Upper lobe of right lung (tissue), 1 donor: ENCODE measurements at regions not wholly inside any gene's neighbourhood (a gene's known extent, or its start where the extent isn't known, plus 50 kb on each side); places are given as distances from the start of the nearest gene placed in this dataset.

Source experiments
- ATAC-seq: fragments of 200-7000 bp; cut with Tn5 transposase; one replicate; pipeline ENCODE4 v1.9.1; 2020; ENCODE audit warnings: mild to moderate bottlenecking, moderate library complexity
- DNase-seq: peaks from one replicate; pipeline ENCODE4 v3.0.0-alpha.2; 2020
- H3K27ac ChIP-seq: fragments of 200-600 bp; one replicate; pipeline ENCODE4 v1.8.0; 2022
- H3K27me3 ChIP-seq: fragments of 200-600 bp; one replicate; pipeline ENCODE4 v1.8.0; 2022; ENCODE audit warnings: mild to moderate bottlenecking
- H3K36me3 ChIP-seq: fragments of 200-600 bp; one replicate; pipeline ENCODE4 v1.8.0; 2022
- H3K4me1 ChIP-seq: fragments of 200-600 bp; one replicate; pipeline ENCODE4 v1.8.0; 2022
- H3K4me3 ChIP-seq: fragments of 200-600 bp; one replicate; pipeline ENCODE4 v1.8.0; 2022; ENCODE audit warnings: mild to moderate bottlenecking
- H3K9me3 ChIP-seq: fragments of 200-600 bp; one replicate; pipeline ENCODE4 v1.8.0; 2022
- intact Hi-C: fragments of 100-400 bp; cut with DNase I; formaldehyde crosslinking; loops from one replicate; pipeline ENCODE4 v1.11.0; 2022
- TF ChIP-seq, protein P1 (sequence below): fragments of 200-600 bp; IDR thresholded peaks from one replicate; pipeline ENCODE4 v1.8.0; 2022; ENCODE audit warnings: antibody characterized with exemption
- donor health status: DM: no; HTN: yes; CAD: no; lungs with severe emphysema.

DNA sequence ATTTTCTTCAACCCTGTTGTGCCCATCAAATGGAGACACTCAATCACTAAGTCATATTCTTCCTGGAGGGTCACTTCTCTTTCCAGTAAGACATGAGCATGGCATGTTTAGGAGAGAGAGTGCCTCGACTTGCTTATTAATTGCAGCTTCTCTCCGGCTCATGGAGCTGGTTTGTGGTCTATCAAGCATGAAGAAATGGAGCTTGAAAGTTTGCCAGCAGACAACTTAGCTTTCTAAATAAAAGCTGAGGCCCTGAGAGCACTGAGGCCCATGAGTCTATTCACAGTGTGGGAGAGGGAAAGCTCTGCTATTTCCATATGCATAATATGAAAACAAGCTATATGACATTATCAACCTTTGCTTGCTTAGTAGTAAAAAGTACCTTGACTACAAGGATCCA lies 378.5 kb downstream of the FGF9 start:
- no peaks in the 10 kb centered on the region for H3K36me3 ChIP-seq
- no peak overlapping the region for H3K27ac ChIP-seq
- H3K9me3 ChIP-seq: no peaks in the 10 kb centered on the region
- no peak overlapping the region for H3K4me3 ChIP-seq
- DNase-seq: no peak
- TF ChIP-seq, protein P1, sequence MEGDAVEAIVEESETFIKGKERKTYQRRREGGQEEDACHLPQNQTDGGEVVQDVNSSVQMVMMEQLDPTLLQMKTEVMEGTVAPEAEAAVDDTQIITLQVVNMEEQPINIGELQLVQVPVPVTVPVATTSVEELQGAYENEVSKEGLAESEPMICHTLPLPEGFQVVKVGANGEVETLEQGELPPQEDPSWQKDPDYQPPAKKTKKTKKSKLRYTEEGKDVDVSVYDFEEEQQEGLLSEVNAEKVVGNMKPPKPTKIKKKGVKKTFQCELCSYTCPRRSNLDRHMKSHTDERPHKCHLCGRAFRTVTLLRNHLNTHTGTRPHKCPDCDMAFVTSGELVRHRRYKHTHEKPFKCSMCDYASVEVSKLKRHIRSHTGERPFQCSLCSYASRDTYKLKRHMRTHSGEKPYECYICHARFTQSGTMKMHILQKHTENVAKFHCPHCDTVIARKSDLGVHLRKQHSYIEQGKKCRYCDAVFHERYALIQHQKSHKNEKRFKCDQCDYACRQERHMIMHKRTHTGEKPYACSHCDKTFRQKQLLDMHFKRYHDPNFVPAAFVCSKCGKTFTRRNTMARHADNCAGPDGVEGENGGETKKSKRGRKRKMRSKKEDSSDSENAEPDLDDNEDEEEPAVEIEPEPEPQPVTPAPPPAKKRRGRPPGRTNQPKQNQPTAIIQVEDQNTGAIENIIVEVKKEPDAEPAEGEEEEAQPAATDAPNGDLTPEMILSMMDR: no peak
- no peaks in the 10 kb centered on the region for H3K4me1 ChIP-seq
- H3K27me3 ChIP-seq: no peaks in the 10 kb centered on the region
- ATAC-seq: no peak
- intact Hi-C loops: no loop called here

DNA sequence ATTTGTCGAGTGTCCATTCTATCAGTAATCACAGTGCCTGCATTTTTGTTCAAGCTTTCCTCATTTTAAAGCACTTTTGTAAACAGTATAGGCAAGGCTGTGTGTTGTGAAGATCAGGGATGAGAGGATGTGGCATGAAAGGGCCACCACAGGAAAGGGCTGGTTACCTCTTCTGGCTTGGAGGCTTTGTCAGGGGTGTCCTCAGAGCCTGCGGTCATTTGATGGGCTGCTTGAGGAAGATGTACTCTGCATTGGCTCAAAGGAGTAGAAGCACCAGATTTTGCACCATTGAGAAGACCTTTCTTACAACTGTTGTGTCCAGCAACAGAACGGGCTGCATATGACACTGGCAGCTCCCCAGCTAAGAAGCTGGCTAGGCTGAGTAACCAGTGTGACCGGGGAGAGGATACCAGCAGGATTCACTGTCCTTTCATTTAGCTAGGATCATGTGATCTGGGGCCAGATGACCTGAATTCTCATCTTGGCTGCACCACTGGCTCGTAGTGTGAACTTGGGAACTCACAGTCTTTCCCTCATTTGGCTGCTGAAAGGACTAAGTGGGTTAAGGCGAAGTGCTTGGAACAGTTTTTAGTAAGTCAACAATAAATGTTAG lies 380.2 kb downstream of the FGF9 start:
- Histone ChIP-seq H3K36me3 (no peaks in the 10 kb centered on the region), H3K4me1 (no peaks in the 10 kb centered on the region), H3K27ac (no peak overlapping the region), H3K27me3 (no peaks in the 10 kb centered on the region), H3K9me3 (no peaks in the 10 kb centered on the region), H3K4me3 (no peak overlapping the region)
- TF ChIP-seq, protein P1: no peak
- DNase-seq (no peak), ATAC-seq (no peak)
- intact Hi-C loops: no loop called here

GRCh38 chr13:22053053-22053452 lies 382.2 kb downstream of the FGF9 start:
- DNase-seq: no peak
- ATAC-seq: no peak
- H3K36me3 ChIP-seq: no peaks in the 10 kb centered on the region
- H3K27ac ChIP-seq: no peak overlapping the region
- no peaks in the 10 kb centered on the region for H3K27me3 ChIP-seq
- H3K4me1 ChIP-seq: no peaks in the 10 kb centered on the region
- H3K9me3 ChIP-seq: no peaks in the 10 kb centered on the region
- TF ChIP-seq, protein P1: no peak
- H3K4me3 ChIP-seq: no peak overlapping the region
- intact Hi-C loops: no loop called here

GRCh38 chr13:22055259-22055658 lies 384.4 kb downstream of the FGF9 start:
- DNase-seq: no peak
- TF ChIP-seq, protein P1: no peak
- Histone ChIP-seq H3K27ac (no peak overlapping the region), H3K27me3 (no peaks in the 10 kb centered on the region), H3K4me3 (no peak overlapping the region), H3K36me3 (no peaks in the 10 kb centered on the region), H3K4me1 (no peaks in the 10 kb centered on the region), H3K9me3 (no peaks in the 10 kb centered on the region)
- intact Hi-C loops: no loop called here
- no peak for ATAC-seq

DNA sequence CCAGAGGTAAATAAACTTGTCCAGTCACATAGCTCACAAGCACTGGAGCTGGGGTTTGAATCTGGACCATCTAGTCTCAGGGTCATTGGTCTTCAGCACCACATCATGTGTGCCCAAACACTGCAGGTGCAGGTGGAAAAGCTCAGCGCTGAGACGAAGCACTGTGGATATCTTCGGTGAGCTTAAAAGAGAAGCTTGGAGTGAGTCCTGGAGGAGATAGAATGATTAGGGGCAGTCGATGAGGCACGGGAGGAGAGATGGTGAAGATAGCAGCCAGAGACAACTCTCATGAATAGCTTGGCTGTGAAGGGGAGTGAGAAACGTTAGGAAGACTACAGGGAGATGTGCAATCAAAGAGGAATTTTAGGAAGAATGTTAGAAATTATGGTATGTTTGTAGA lies 389.3 kb downstream of the FGF9 start:
- Histone ChIP-seq H3K27me3 (no peaks in the 10 kb centered on the region), H3K27ac (no peak overlapping the region), H3K36me3 (no peaks in the 10 kb centered on the region), H3K9me3 (no peaks in the 10 kb centered on the region), H3K4me1 (peaks cover 6% of the 10 kb centered on the region), H3K4me3 (no peak overlapping the region)
- intact Hi-C loops: no loop called here
- TF ChIP-seq, protein P1: no peak
- ATAC-seq (no peak), DNase-seq (no peak)

GRCh38 chr13:22061371-22061805 lies 390.5 kb downstream of the FGF9 start:
- no peaks in the 10 kb centered on the region for H3K27me3 ChIP-seq
- H3K27ac ChIP-seq: peak overlapping the region; percentile 60
- no peaks in the 10 kb centered on the region for H3K9me3 ChIP-seq
- no peaks in the 10 kb centered on the region for H3K36me3 ChIP-seq
- ATAC-seq: peak; percentile 44
- TF ChIP-seq, protein P1: no peak
- no peak overlapping the region for H3K4me3 ChIP-seq
- intact Hi-C loops: no loop called here
- DNase-seq: no peak
- H3K4me1 ChIP-seq: peaks cover 6% of the 10 kb centered on the region
